Sigmoid colon (tissue), 6 donors: ENCODE measurements at regions not wholly inside any gene's neighbourhood (a gene's known extent, or its start where the extent isn't known, plus 50 kb on each side); places are given as distances from the start of the nearest gene placed in this dataset.

Source experiments
- DNase-seq: peaks from one replicate; pipeline ENCODE4 v3.0.0-alpha.2; 2019
- H3K27ac ChIP-seq, 4 donors: fragments of 200-600 bp; sonication (generic); one replicate each; pipeline ENCODE4 v1.5.1; 2016 to 2019; ENCODE audit warnings: mild to moderate bottlenecking in 1 of 4
- H3K27me3 ChIP-seq, 3 donors: fragments of 200-600 bp; sonication (generic); one replicate each; pipeline ENCODE4 v1.5.1; 2019; ENCODE audit warnings: mild to moderate bottlenecking in 1 of 3
- H3K36me3 ChIP-seq, 4 donors: fragments of 200-600 bp; sonication (generic); one replicate each; pipeline ENCODE4 v1.5.1; 2016 to 2019
- H3K4me1 ChIP-seq, 4 donors: fragments of 200-600 bp; sonication (generic); one replicate each; pipeline ENCODE4 v1.5.1; 2017 to 2019
- H3K4me3 ChIP-seq, 4 donors: fragments of 200-600 bp; sonication (generic); one replicate each; pipeline ENCODE4 v1.5.1; 2017 to 2019; ENCODE audit warnings: mild to moderate bottlenecking in 2 of 4, moderate library complexity in 1 of 4
- H3K9me3 ChIP-seq, 4 donors: fragments of 200-600 bp in 3 of 4; sonication (generic) in 3 of 4; one replicate each; pipeline versions ENCODE4 v1.5.1 to v1.6.1; 2013 to 2019
- EP300 ChIP-seq, 4 donors: sonication (generic); formaldehyde crosslinking; IDR thresholded peaks; one replicate each; pipeline ENCODE4 v1.6.1; 2017; ENCODE audit warnings: antibody characterized with exemption in 4 of 4
- POLR2A ChIP-seq, 2 donors: fragments of 450-650 bp; IDR thresholded peaks; one replicate each; pipeline ENCODE4 v1.6.1; 2016; ENCODE audit warnings: antibody characterized with exemption in 2 of 2, mild to moderate bottlenecking in 2 of 2, moderate library complexity in 2 of 2
- POLR2AphosphoS5 ChIP-seq, 4 donors: sonication (generic); formaldehyde crosslinking; IDR thresholded peaks; one replicate each; pipeline ENCODE4 v1.6.1; 2017; ENCODE audit warnings: antibody characterized with exemption in 4 of 4
- WGBS, 2 donors: extraction: QIAGEN DNeasy Blood & Tissue Kit; methylation state at CpG; one replicate each; pipeline ENCODE4 v1.1.7; 2013; 5-methylcytosine and 5-hydroxymethylcytosine counted together
- intact Hi-C: fragments of 100-400 bp; cut with DNase I; formaldehyde crosslinking; loops from one replicate; pipeline ENCODE4 v1.15.1; 2023
- TF ChIP-seq, protein P1 (sequence below), 4 experiments: fragments of 450-650 bp in 3 of 4; fragments of 200-600 bp in 1 of 4; IDR thresholded peaks; one replicate each; pipeline ENCODE4 v1.5.1; 2016 to 2019; ENCODE audit warnings: antibody characterized with exemption in 4 of 4, mild to moderate bottlenecking in 3 of 4, moderate library complexity in 2 of 4
- donor health status: healthy with polysubstance abuse.
- donor health status: healthy.

DNA sequence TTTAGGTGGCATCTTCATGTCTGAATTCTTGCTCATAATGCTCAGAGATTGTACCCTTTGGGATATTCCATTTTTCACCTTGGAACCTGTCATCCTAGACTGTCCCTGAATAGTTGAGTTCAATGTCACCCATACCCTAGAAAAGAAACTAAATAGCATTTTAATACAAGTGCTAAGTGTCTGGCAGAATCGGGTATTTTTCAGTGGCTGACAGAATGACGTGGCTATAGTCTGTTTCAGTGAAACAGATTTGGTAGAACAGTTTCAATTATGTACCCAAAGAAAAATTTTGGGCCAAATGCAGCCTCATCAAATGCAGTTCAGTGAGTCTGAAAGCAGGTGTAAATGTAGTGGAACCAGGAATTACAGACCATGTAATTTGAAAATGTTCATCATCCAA lies 1041.2 kb downstream of the DTWD2 start:
- Histone ChIP-seq H3K4me1 (no peaks in the 10 kb centered on the region), H3K27ac (no peak overlapping the region), H3K27me3 (no peaks in the 10 kb centered on the region), H3K9me3 (no peaks in the 10 kb centered on the region), H3K36me3 (no peaks in the 10 kb centered on the region), H3K4me3 (no peak overlapping the region)
- WGBS, 2 donors, result 75 to 81% methylated on average over 2 of the region's 2 CpGs
- no peak for DNase-seq
- intact Hi-C loops, result no loop called here
- TF ChIP-seq POLR2A (IDR thresholded peaks at IDR 0.05) (no peak), POLR2AphosphoS5 (IDR thresholded peaks at IDR 0.05) (no peak), EP300 (IDR thresholded peaks at IDR 0.05) (no peak)
- TF ChIP-seq, protein P1, sequence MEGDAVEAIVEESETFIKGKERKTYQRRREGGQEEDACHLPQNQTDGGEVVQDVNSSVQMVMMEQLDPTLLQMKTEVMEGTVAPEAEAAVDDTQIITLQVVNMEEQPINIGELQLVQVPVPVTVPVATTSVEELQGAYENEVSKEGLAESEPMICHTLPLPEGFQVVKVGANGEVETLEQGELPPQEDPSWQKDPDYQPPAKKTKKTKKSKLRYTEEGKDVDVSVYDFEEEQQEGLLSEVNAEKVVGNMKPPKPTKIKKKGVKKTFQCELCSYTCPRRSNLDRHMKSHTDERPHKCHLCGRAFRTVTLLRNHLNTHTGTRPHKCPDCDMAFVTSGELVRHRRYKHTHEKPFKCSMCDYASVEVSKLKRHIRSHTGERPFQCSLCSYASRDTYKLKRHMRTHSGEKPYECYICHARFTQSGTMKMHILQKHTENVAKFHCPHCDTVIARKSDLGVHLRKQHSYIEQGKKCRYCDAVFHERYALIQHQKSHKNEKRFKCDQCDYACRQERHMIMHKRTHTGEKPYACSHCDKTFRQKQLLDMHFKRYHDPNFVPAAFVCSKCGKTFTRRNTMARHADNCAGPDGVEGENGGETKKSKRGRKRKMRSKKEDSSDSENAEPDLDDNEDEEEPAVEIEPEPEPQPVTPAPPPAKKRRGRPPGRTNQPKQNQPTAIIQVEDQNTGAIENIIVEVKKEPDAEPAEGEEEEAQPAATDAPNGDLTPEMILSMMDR (IDR thresholded peaks at IDR 0.05), result no peak

DNA sequence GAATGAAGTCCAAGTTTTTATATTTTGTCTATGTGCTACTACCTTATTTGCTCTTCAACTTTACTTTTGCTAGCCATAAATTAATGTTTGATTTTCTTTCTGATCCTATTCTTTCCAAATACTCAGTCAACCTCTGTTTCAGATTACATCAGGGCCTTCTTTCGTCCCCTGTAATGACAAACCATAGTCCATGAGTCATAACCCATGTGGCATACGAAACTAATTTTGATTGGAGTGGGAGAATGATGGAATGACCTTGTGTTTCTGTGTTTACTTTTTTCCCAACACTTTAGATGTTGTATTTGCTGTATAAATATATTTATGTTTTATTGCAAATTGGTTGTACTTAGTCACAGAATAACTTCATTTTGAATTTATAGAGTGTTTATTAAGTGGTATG lies 1043.1 kb downstream of the DTWD2 start:
- H3K4me1 ChIP-seq, result no peaks in the 10 kb centered on the region
- no peak for TF ChIP-seq EP300 (IDR thresholded peaks at IDR 0.05)
- TF ChIP-seq POLR2AphosphoS5 (IDR thresholded peaks at IDR 0.05), result no peak
- TF ChIP-seq, protein P1 (IDR thresholded peaks at IDR 0.05), result no peak
- no peak for TF ChIP-seq POLR2A (IDR thresholded peaks at IDR 0.05)
- H3K4me3 ChIP-seq, result no peak overlapping the region
- WGBS, 2 donors, result 32 to 74% methylated on average over 2 of the region's 2 CpGs
- DNase-seq, result no peak
- peaks cover 0 to 7% (median 0%) of the 10 kb centered on the region in 4 donors for H3K9me3 ChIP-seq
- H3K27me3 ChIP-seq, result no peaks in the 10 kb centered on the region
- no peak overlapping the region for H3K27ac ChIP-seq
- no peaks in the 10 kb centered on the region for H3K36me3 ChIP-seq
- intact Hi-C loops, result no loop called here

- DNase-seq, result no peak
- no peak for TF ChIP-seq POLR2AphosphoS5 (IDR thresholded peaks at IDR 0.05)
- no peak for TF ChIP-seq POLR2A (IDR thresholded peaks at IDR 0.05)
- no peak for TF ChIP-seq EP300 (IDR thresholded peaks at IDR 0.05)
- TF ChIP-seq, protein P1 (IDR thresholded peaks at IDR 0.05), result no peak
- H3K27me3 ChIP-seq, result no peaks in the 10 kb centered on the region
- no peak overlapping the region for H3K27ac ChIP-seq
- H3K36me3 ChIP-seq, result no peaks in the 10 kb centered on the region
- WGBS, 2 donors, result 47 to 78% methylated on average over 3 of the region's 3 CpGs
- intact Hi-C loops, result no loop called here
- no peak overlapping the region for H3K4me3 ChIP-seq
- H3K4me1 ChIP-seq, result no peaks in the 10 kb centered on the region
- peaks cover 0 to 7% (median 0%) of the 10 kb centered on the region in 4 donors for H3K9me3 ChIP-seq
These were observed 1044.8 kb downstream of the DTWD2 start for GRCh38 chr5:117943541-117943940.

DNA sequence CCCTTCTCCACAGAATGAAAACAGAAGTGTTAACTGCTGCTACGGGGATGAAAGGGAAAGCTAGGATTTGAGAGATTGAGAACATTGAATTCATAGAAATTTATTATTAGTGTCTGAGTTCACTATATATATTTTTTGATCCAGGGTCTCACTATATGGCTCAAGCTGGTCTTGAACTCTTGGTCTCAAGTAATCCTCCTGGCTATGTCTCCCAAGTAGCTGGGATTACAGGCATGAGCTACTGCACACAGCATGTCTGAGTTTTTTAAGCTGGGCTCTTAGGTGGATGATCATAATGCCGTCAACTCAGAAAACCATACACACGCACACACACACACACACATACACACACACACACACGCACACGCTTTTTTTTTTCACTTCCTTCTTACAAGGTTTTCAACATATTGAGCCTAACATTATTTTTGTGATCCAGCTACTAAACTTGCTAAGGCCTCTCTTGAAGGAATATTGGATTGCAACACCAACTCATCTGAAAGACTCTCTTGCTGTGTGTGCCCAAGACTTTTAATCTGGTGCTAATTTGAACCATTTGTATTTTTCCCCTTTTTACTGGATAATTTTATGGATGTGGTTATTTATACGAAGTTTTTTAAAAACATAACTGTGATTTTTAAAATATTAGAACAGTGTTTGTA lies 1045.4 kb downstream of the DTWD2 start:
- no peak for TF ChIP-seq POLR2A (IDR thresholded peaks at IDR 0.05)
- no peak for TF ChIP-seq EP300 (IDR thresholded peaks at IDR 0.05)
- TF ChIP-seq, protein P1 (IDR thresholded peaks at IDR 0.05), result no peak
- TF ChIP-seq POLR2AphosphoS5 (IDR thresholded peaks at IDR 0.05), result no peak
- WGBS, 2 donors, result 82 to 83% methylated on average over 6 of the region's 6 CpGs
- intact Hi-C loops, result no loop called here

GRCh38 chr5:117893211-117893610 lies 1095.1 kb downstream of the DTWD2 start:
- Histone ChIP-seq H3K4me3 (no peak overlapping the region), H3K27me3 (no peaks in the 10 kb centered on the region), H3K27ac (no peak overlapping the region), H3K9me3 (no peaks in the 10 kb centered on the region), H3K4me1 (peaks cover 0 to 7% (median 0%) of the 10 kb centered on the region in 4 donors), H3K36me3 (no peaks in the 10 kb centered on the region)
- WGBS, 2 donors, result 83 to 85% methylated on average over 5 of the region's 5 CpGs
- DNase-seq, result no peak
- intact Hi-C loops, result no loop called here
- TF ChIP-seq POLR2A (IDR thresholded peaks at IDR 0.05), result no peak
- no peak for TF ChIP-seq POLR2AphosphoS5 (IDR thresholded peaks at IDR 0.05)
- TF ChIP-seq EP300 (IDR thresholded peaks at IDR 0.05), result no peak
- TF ChIP-seq, protein P1 (IDR thresholded peaks at IDR 0.05), result no peak

More for the DNA sequence above, 1045.4 kb downstream of the DTWD2 start:
- no peak overlapping the region for H3K27ac ChIP-seq
- no peaks in the 10 kb centered on the region for H3K36me3 ChIP-seq
- H3K27me3 ChIP-seq, result no peaks in the 10 kb centered on the region
- DNase-seq, result no peak
- no peaks in the 10 kb centered on the region for H3K4me1 ChIP-seq
- peaks cover 0 to 7% (median 0%) of the 10 kb centered on the region in 4 donors for H3K9me3 ChIP-seq
- no peak overlapping the region for H3K4me3 ChIP-seq
